ENCODE measurements at regions not wholly inside any gene's neighbourhood (a gene's known extent, or its start where the extent isn't known, plus 50 kb on each side); places are given as distances from the start of the nearest gene placed in this dataset.

DNA sequence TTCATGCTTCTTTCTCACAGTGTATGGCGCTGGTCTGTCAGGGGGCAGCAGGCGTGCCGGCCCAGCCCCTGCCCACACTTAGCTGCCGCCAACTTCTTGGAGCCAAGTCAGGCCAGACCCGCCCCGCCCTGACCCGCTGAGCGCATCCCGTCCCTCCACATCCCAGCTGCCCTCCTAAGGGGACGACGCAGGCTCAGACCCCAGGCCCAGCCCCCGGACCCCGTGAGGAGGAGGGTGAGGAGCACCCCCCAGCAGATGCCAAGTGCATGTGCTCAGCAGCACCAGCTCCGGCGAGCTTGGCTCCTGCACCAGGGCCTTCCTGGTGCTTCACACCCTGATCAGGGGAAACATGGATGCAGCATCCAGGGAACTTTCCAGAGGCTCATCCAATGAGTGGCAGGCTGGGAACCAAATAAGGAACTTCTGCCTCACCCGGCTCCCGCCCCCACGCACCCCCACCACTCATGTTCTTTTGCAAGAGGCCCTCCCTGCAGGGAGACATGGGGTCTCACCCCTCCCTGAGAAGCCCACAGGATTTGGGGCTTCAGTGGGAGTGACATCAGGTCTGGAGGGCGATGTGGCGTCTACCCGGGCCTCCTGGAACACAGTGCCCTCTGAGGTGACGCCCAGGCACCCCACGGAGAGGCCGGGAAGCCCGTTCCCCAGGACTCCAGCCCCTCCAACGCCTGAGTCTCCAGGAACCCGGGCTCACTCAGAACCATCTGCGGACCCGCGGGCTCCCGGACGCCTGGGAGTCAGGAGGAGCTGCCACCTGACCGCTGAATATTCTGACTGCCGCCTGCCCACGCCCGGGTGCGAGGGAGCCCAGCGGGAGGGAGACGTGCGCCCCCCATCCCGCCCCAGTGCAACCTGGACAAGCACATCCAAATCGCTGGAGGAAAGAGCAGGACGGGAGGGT, 70.0 kb upstream of the GALNT9 start:
- Mint-ChIP-seq H3K4me1 (ENCODE audit: low read depth, unreplicated experiment) (peaks cover 13% of the 10 kb centered on the region), H3K27me3 (ENCODE audit: unreplicated experiment) (peaks cover 95% of the 10 kb centered on the region), H3K4me3 (ENCODE audit: low read depth, unreplicated experiment) (no peak overlapping the region), H3K36me3 (ENCODE audit: insufficient read depth, unreplicated experiment) (no peaks in the 10 kb centered on the region), H3K9me3 (ENCODE audit: low read depth, unreplicated experiment) (no peaks in the 10 kb centered on the region), H3K27ac (ENCODE audit: unreplicated experiment) (no peak overlapping the region)
- no TSS peak for BruUV-seq (replicated peaks)
- TF ChIP-seq CTCF (IDR thresholded peaks at IDR 0.05; ENCODE audit: unreplicated experiment): no peak
- CTCF ChIA-PET: no interaction called here
- intact Hi-C loops (cut with micrococcal nuclease; ENCODE audit: unreplicated experiment): no loop called here
- no peak for DNase-seq

DNA sequence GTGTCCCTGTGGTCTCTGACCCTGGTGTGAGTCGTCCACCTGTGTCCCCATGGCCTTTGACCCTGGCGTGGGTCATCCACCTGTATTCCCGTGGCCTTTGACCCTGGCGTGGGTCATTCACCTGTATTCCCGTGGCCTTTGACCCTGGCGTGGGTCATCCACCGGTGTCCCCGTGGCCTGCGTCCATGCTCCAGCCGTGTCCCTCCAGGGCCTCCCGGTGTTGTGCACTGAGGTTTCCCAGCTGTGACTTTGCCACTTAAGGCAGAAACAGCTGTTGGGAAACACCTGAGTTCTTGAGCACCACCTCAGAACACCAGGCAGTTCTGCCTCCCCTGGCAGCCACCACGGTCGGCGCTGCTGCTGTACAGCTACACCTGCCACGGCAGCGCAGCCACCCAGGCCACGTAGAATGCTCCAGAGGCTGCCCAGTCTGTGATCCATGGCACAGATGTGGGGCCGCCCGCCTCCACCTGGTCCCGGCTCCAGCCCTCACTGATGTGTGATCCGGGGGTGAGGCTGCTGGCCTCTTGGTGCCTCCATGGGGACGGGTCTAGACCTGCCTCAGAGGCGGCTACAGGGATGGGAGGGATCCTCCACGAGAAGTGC, 69.1 kb upstream of the GALNT9 start:
- CTCF ChIA-PET: interaction anchor here (0.6 kb wide), 1 partner anchor 181 kb away, joined by 4 read pairs; no protein-coding TSS in a partner anchor
- H3K27ac Mint-ChIP-seq (ENCODE audit: unreplicated experiment): no peak overlapping the region
- intact Hi-C loops (cut with micrococcal nuclease; ENCODE audit: unreplicated experiment): no loop called here
- no peak overlapping the region for H3K4me3 Mint-ChIP-seq (ENCODE audit: low read depth, unreplicated experiment)
- peaks cover 97% of the 10 kb centered on the region for H3K27me3 Mint-ChIP-seq (ENCODE audit: unreplicated experiment)
- peaks cover 5% of the 10 kb centered on the region for H3K36me3 Mint-ChIP-seq (ENCODE audit: insufficient read depth, unreplicated experiment)
- BruUV-seq (replicated peaks): no TSS peak
- H3K4me1 Mint-ChIP-seq (ENCODE audit: low read depth, unreplicated experiment): peaks cover 22% of the 10 kb centered on the region
- TF ChIP-seq CTCF (IDR thresholded peaks at IDR 0.05; ENCODE audit: unreplicated experiment): no peak
- H3K9me3 Mint-ChIP-seq (ENCODE audit: low read depth, unreplicated experiment): no peaks in the 10 kb centered on the region
- DNase-seq: no peak

GRCh38 chr12:132397934-132398385, 68.6 kb upstream of the GALNT9 start:
- DNase-seq: no peak
- CTCF ChIA-PET: interaction anchor here (0.6 to 0.7 kb wide), 2 partner anchors 17 to 181 kb away, joined by 4 to 6 read pairs; no protein-coding TSS in a partner anchor
- Mint-ChIP-seq H3K27me3 (ENCODE audit: unreplicated experiment) (peaks cover 97% of the 10 kb centered on the region), H3K4me1 (ENCODE audit: low read depth, unreplicated experiment) (peaks cover 27% of the 10 kb centered on the region), H3K27ac (ENCODE audit: unreplicated experiment) (no peak overlapping the region), H3K4me3 (ENCODE audit: low read depth, unreplicated experiment) (no peak overlapping the region), H3K36me3 (ENCODE audit: insufficient read depth, unreplicated experiment) (peaks cover 8% of the 10 kb centered on the region), H3K9me3 (ENCODE audit: low read depth, unreplicated experiment) (no peaks in the 10 kb centered on the region)
- no TSS peak for BruUV-seq (replicated peaks)
- intact Hi-C loops (cut with micrococcal nuclease; ENCODE audit: unreplicated experiment): no loop called here
- TF ChIP-seq CTCF (IDR thresholded peaks at IDR 0.05; ENCODE audit: unreplicated experiment): no peak

DNA sequence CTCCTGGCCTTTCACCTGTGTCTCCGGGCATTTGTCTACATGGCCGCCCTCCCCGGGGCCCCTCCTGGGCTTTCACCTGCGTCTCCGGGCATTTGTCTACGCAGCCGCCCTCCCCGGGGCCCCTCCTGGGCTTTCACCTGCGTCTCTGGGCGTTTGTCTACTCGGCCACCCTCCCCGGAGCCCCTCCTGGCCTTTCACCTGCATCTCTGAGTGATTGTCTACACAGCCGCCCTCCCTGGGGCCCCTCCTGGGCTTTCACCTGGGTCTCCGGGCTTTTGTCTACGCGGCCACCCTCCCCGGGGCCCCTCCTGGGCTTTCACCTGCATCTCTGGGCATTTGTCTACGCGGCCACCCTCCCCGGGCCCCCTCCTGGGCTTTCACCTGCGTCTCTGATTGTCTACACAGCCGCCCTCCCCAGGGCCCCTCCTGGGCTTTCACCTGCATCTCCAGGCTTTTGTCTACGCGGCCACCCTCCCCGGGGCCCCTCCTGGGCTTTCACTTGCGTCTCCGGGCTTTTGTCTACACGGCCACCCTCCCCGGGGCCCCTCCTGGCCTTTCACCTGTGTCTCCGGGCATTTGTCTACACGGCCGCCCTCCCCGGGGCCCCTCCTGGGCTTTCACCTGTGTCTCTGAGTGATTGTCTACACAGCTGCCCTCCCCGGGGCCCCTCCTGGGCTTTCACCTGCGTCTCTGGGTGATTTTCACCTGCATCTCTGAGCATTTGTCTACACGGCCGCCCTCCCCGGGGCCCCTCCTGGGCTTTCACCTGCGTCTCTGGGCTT, 68.0 kb upstream of the GALNT9 start:
- H3K36me3 Mint-ChIP-seq (ENCODE audit: insufficient read depth, unreplicated experiment): peaks cover 8% of the 10 kb centered on the region
- CTCF ChIA-PET: interaction anchor here (0.7 kb wide), 1 partner anchor 17 kb away, joined by 6 read pairs; no protein-coding TSS in a partner anchor
- BruUV-seq (replicated peaks): no TSS peak
- H3K27ac Mint-ChIP-seq (ENCODE audit: unreplicated experiment): no peak overlapping the region
- TF ChIP-seq CTCF (IDR thresholded peaks at IDR 0.05; ENCODE audit: unreplicated experiment): no peak
- no peak overlapping the region for H3K4me3 Mint-ChIP-seq (ENCODE audit: low read depth, unreplicated experiment)
- no peak for DNase-seq
- H3K9me3 Mint-ChIP-seq (ENCODE audit: low read depth, unreplicated experiment): no peaks in the 10 kb centered on the region
- H3K27me3 Mint-ChIP-seq (ENCODE audit: unreplicated experiment): peaks cover 97% of the 10 kb centered on the region
- H3K4me1 Mint-ChIP-seq (ENCODE audit: low read depth, unreplicated experiment): peaks cover 28% of the 10 kb centered on the region
- intact Hi-C loops (cut with micrococcal nuclease; ENCODE audit: unreplicated experiment): no loop called here

Data from Calu3 (cell line).